Stimulated activated CD8-positive, alpha-beta memory T cell treated with anti-CD3 and anti-CD28 coated beads, Interleukin-2, amount 100 ng/mL, for 48 hours (primary cell): ENCODE measurements at regions not wholly inside any gene's neighbourhood (a gene's known extent, or its start where the extent isn't known, plus 50 kb on each side); places are given as distances from the start of the nearest gene placed in this dataset.

Source experiments
- DNase-seq, 2 donors: peaks; one replicate each; pipeline ENCODE4 v3.0.0-alpha.2; 2020; ENCODE audit warnings: low read depth in 2 of 2

GRCh38 chr5:57566914-57567313 is 84.3 kb upstream of the ACTBL2 start:
- DNase-seq = no peak

GRCh38 chr5:57561231-57561842 is 78.7 kb upstream of the ACTBL2 start:
- DNase-seq = no peak

- DNase-seq = no peak
Observed at GRCh38 chr5:57559110-57559635, 76.6 kb upstream of the ACTBL2 start.

GRCh38 chr5:57552033-57552432 is 69.4 kb upstream of the ACTBL2 start:
- no peak for DNase-seq

- no peak for DNase-seq
Observed at GRCh38 chr5:57551251-57551650, 68.6 kb upstream of the ACTBL2 start.

- DNase-seq = no peak
Observed at GRCh38 chr5:57550132-57550531, 67.5 kb upstream of the ACTBL2 start.

- DNase-seq = no peak
Observed at GRCh38 chr5:57549566-57549965, 67.0 kb upstream of the ACTBL2 start.

- DNase-seq = no peak
Observed at GRCh38 chr5:57540823-57541222, 58.2 kb upstream of the ACTBL2 start.

- DNase-seq = no peak
Observed at GRCh38 chr5:57539281-57539701, 56.7 kb upstream of the ACTBL2 start.

GRCh38 chr5:57538341-57538955 is 55.8 kb upstream of the ACTBL2 start:
- no peak for DNase-seq

GRCh38 chr5:57537811-57538210 is 55.2 kb upstream of the ACTBL2 start:
- no peak for DNase-seq

GRCh38 chr5:57532513-57533497 is 50.2 kb upstream of the ACTBL2 start:
- no peak for DNase-seq
